H1 (cell line): ENCODE measurements at regions not wholly inside any gene's neighbourhood (a gene's known extent, or its start where the extent isn't known, plus 50 kb on each side); places are given as distances from the start of the nearest gene placed in this dataset.

Experiments
- ATF2 ChIP-seq: IDR thresholded peaks from 2 replicates; pipeline ENCODE4 v1.6.1; 2012; ENCODE audit warnings: low read length, inconsistent platforms
- BRCA1 ChIP-seq: IDR thresholded peaks from 2 replicates; pipeline ENCODE4 v1.6.1; 2012; ENCODE audit warnings: low read depth, low read length, improper control_type of control experiment
- CTCF ChIP-seq, 3 experiments: IDR thresholded peaks; 1 replicate in 2 of 3; 2 replicates in 1 of 3; pipeline versions ENCODE4 v1.5.1 to v1.6.1; 2011; ENCODE audit warnings: low read length in 3 of 3, mild to moderate bottlenecking in 3 of 3, inconsistent platforms in 2 of 3, low read depth in 1 of 3, moderate library complexity in 1 of 3; ENCODE audit not compliant: insufficient read depth in 1 of 3; ENCODE audit errors: control extremely low read depth in 1 of 3
- EGR1 ChIP-seq: IDR thresholded peaks from 2 replicates; pipeline ENCODE4 v1.6.1; 2011; ENCODE audit warnings: low read depth, low read length, borderline replicate concordance
- GTF2F1 ChIP-seq: IDR thresholded peaks from 2 replicates; pipeline ENCODE4 v1.6.1; 2012; ENCODE audit warnings: low read depth, low read length, improper control_type of control experiment, borderline replicate concordance
- KDM5A ChIP-seq: fragments of 200-600 bp; IDR thresholded peaks from 2 replicates; pipeline ENCODE4 v1.7.1; 2012; ENCODE audit warnings: mild to moderate bottlenecking, low read length, inconsistent platforms, mixed read lengths
- RXRA ChIP-seq: IDR thresholded peaks from 2 replicates; pipeline ENCODE4 v1.6.1; 2011; ENCODE audit warnings: low read depth, mild to moderate bottlenecking, low read length, moderate library complexity; ENCODE audit not compliant: insufficient read depth

- TF ChIP-seq CTCF (IDR thresholded peaks at IDR 0.05; ENCODE audit: control extremely low read depth in 1 of 3, insufficient read depth in 1 of 3, low read depth in 1 of 3, low read length in 3 of 3) (no peak), GTF2F1 (no peak), RXRA (no peak), BRCA1 (no peak), ATF2 (no peak), KDM5A (no peak), EGR1 (no peak)
These were observed 293.4 kb downstream of the ADGRL2 start (continued) for GRCh38 chr1:82094136-82094535.
